ENCODE measurements at regions not wholly inside any gene's neighbourhood (a gene's known extent, or its start where the extent isn't known, plus 50 kb on each side); places are given as distances from the start of the nearest gene placed in this dataset.

GRCh38 chr14:28157887-28158791 lies 608.4 kb upstream of the FOXG1 start:
- Histone ChIP-seq H3K4me1 (ENCODE audit: control insufficient read depth, insufficient read depth, low read length) (no peaks in the 10 kb centered on the region), H3K9me3 (ENCODE audit: control insufficient read depth, insufficient read depth, low read depth, low read length) (no peaks in the 10 kb centered on the region), H3K4me3 (ENCODE audit: low read depth, low read length) (no peak overlapping the region), H3K36me3 (ENCODE audit: control insufficient read depth in 2 of 2, insufficient read depth in 1 of 2, low read length in 2 of 2) (no peaks in the 10 kb centered on the region), H3K27ac (ENCODE audit: extremely low read depth, low read depth, low read length) (no peak overlapping the region)
- TF ChIP-seq HOXA7 (CRISPR knock-in tag; IDR thresholded peaks at IDR 0.05; ENCODE audit: borderline replicate concordance) (no peak), ZNF76 (tag by site-specific recombination; IDR thresholded peaks at IDR 0.05; ENCODE audit: borderline replicate concordance, low read depth) (no peak), GLI2 (tag by site-specific recombination; IDR thresholded peaks at IDR 0.05; ENCODE audit: borderline replicate concordance, low read depth) (no peak), ZNF792 (tag by site-specific recombination; IDR thresholded peaks at IDR 0.05) (no peak), ZNF664 (tag by site-specific recombination; IDR thresholded peaks at IDR 0.05) (no peak), ZNF146 (tag by site-specific recombination; IDR thresholded peaks at IDR 0.05) (no peak), GFI1B (tag by site-specific recombination; IDR thresholded peaks at IDR 0.05) (no peak), ZNF138 (tag by site-specific recombination; IDR thresholded peaks at IDR 0.05; ENCODE audit: borderline replicate concordance) (no peak)
- TF ChIP-seq, protein P1, sequence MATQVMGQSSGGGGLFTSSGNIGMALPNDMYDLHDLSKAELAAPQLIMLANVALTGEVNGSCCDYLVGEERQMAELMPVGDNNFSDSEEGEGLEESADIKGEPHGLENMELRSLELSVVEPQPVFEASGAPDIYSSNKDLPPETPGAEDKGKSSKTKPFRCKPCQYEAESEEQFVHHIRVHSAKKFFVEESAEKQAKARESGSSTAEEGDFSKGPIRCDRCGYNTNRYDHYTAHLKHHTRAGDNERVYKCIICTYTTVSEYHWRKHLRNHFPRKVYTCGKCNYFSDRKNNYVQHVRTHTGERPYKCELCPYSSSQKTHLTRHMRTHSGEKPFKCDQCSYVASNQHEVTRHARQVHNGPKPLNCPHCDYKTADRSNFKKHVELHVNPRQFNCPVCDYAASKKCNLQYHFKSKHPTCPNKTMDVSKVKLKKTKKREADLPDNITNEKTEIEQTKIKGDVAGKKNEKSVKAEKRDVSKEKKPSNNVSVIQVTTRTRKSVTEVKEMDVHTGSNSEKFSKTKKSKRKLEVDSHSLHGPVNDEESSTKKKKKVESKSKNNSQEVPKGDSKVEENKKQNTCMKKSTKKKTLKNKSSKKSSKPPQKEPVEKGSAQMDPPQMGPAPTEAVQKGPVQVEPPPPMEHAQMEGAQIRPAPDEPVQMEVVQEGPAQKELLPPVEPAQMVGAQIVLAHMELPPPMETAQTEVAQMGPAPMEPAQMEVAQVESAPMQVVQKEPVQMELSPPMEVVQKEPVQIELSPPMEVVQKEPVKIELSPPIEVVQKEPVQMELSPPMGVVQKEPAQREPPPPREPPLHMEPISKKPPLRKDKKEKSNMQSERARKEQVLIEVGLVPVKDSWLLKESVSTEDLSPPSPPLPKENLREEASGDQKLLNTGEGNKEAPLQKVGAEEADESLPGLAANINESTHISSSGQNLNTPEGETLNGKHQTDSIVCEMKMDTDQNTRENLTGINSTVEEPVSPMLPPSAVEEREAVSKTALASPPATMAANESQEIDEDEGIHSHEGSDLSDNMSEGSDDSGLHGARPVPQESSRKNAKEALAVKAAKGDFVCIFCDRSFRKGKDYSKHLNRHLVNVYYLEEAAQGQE (tag by site-specific recombination; IDR thresholded peaks at IDR 0.05), result no peak
- CTCF ChIA-PET, result no interaction called here
- POLR2A ChIA-PET, result no interaction called here

- H3K27ac ChIP-seq (ENCODE audit: extremely low read depth, low read depth, low read length), result no peak overlapping the region
- POLR2A ChIA-PET, result no interaction called here
- H3K36me3 ChIP-seq (ENCODE audit: control insufficient read depth in 2 of 2, insufficient read depth in 1 of 2, low read length in 2 of 2), result no peaks in the 10 kb centered on the region
- H3K4me3 ChIP-seq (ENCODE audit: low read depth, low read length), result no peak overlapping the region
- H3K9me3 ChIP-seq (ENCODE audit: control insufficient read depth, insufficient read depth, low read depth, low read length), result no peaks in the 10 kb centered on the region
- no peak for TF ChIP-seq ZNF324 (tag by site-specific recombination; IDR thresholded peaks at IDR 0.05)
- TF ChIP-seq HOXC10 (CRISPR knock-in tag; IDR thresholded peaks at IDR 0.05), result no peak
- no peak for TF ChIP-seq ZNF23 (tag by site-specific recombination; IDR thresholded peaks at IDR 0.05; ENCODE audit: borderline replicate concordance)
- no peak for TF ChIP-seq PRDM4 (tag by site-specific recombination; IDR thresholded peaks at IDR 0.05)
- TF ChIP-seq ZNF214 (tag by site-specific recombination; IDR thresholded peaks at IDR 0.05; ENCODE audit: borderline replicate concordance), result no peak
- no peak for TF ChIP-seq KLF10 (tag by site-specific recombination; IDR thresholded peaks at IDR 0.05)
- TF ChIP-seq ZNF555 (tag by site-specific recombination; conservative IDR thresholded peaks at IDR 0.05), result no peak
- no peak for TF ChIP-seq ZNF202 (tag by site-specific recombination; IDR thresholded peaks at IDR 0.05; ENCODE audit: borderline replicate concordance)
- no peak for TF ChIP-seq YY1 (tag by site-specific recombination; IDR thresholded peaks at IDR 0.05)
- TF ChIP-seq ZNF660 (tag by site-specific recombination; IDR thresholded peaks at IDR 0.05), result no peak
- no peak for TF ChIP-seq ZNF350 (tag by site-specific recombination; IDR thresholded peaks at IDR 0.05)
- no peak for TF ChIP-seq SP7 (tag by site-specific recombination; IDR thresholded peaks at IDR 0.05)
- no peak for TF ChIP-seq TCF7L2 (IDR thresholded peaks at IDR 0.05; ENCODE audit: borderline replicate concordance, low read depth, low read length)
- no peak for TF ChIP-seq ZNF2 (tag by site-specific recombination; IDR thresholded peaks at IDR 0.05)
- no peaks in the 10 kb centered on the region for H3K4me1 ChIP-seq (ENCODE audit: control insufficient read depth, insufficient read depth, low read length)
- CTCF ChIA-PET, result no interaction called here
Measured at GRCh38 chr14:28161040-28161439, 605.5 kb upstream of the FOXG1 start.

Measured in HEK293 (cell line).